Gastrocnemius medialis (tissue), 4 donors: ENCODE measurements at regions not wholly inside any gene's neighbourhood (a gene's known extent, or its start where the extent isn't known, plus 50 kb on each side); places are given as distances from the start of the nearest gene placed in this dataset.

ENCODE experiments used
- ATAC-seq, 2 donors: fragments of 150-250 bp; one replicate each; pipeline ENCODE4 v1.9.1; 2016
- DNase-seq, 2 donors: peaks; one replicate each; pipeline ENCODE4 v3.0.0-alpha.2; 2019
- H3K27ac ChIP-seq, 4 donors: fragments of 200-600 bp; sonication (generic); 1 replicate in 1 of 4; 2 replicates in 3 of 4; pipeline ENCODE4 v1.5.1; 2016 to 2018; ENCODE audit warnings: mild to moderate bottlenecking in 2 of 4, moderate library complexity in 1 of 4
- H3K27me3 ChIP-seq, 3 donors: fragments of 200-600 bp; sonication (generic) in 2 of 3; 1 replicate in 1 of 3; 2 replicates in 2 of 3; pipeline versions ENCODE4 v1.5.1 to v1.6.0; 2016 to 2019; ENCODE audit warnings: mild to moderate bottlenecking in 1 of 3, moderate library complexity in 1 of 3
- H3K36me3 ChIP-seq, 2 donors: fragments of 200-600 bp; sonication (generic) in 1 of 2; one replicate each; pipeline ENCODE4 v1.5.1; 2017 to 2018
- H3K4me1 ChIP-seq, 2 donors: fragments of 200-600 bp; sonication (generic) in 1 of 2; one replicate each; pipeline ENCODE4 v1.5.1; 2016 to 2017; ENCODE audit warnings: mild to moderate bottlenecking in 2 of 2
- H3K4me3 ChIP-seq, 4 donors: fragments of 200-600 bp; sonication (generic) in 3 of 4; 1 replicate in 1 of 4; 2 replicates in 3 of 4; pipeline ENCODE4 v1.5.1; 2016 to 2019; ENCODE audit warnings: mild to moderate bottlenecking in 2 of 4
- H3K9me3 ChIP-seq, 3 donors: fragments of 200-600 bp; sonication (generic) in 2 of 3; 1 replicate in 1 of 3; 2 replicates in 2 of 3; pipeline ENCODE4 v1.5.1; 2016 to 2019
- POLR2A ChIP-seq, 2 donors: fragments of 450-650 bp; IDR thresholded peaks; one replicate each; pipeline ENCODE4 v1.6.1; 2017; ENCODE audit warnings: antibody characterized with exemption in 2 of 2, mild to moderate bottlenecking in 2 of 2, moderate library complexity in 2 of 2
- in situ Hi-C, 4 donors: fragments of 200-750 bp; cut with MboI; loops; one replicate each; pipeline versions ENCODE4 v1.15.0 to v1.8.0; 2017; ENCODE audit warnings: low sequenced_read_pairs in 4 of 4
- intact Hi-C: fragments of 100-400 bp; cut with DNase I; formaldehyde crosslinking; loops from one replicate; pipeline ENCODE4 v1.15.1; 2023; ENCODE audit warnings: low total_unique reads
- TF ChIP-seq, protein P1 (sequence below), 5 experiments: fragments of 450-650 bp in 3 of 5; fragments of 200-600 bp in 2 of 5; sonication (generic) in 2 of 5; IDR thresholded peaks in 4 of 5; conservative IDR thresholded peaks in 1 of 5; 1 replicate in 4 of 5; 2 replicates in 1 of 5; pipeline ENCODE4 v1.5.1; 2016 to 2019; ENCODE audit warnings: antibody characterized with exemption in 5 of 5, mild to moderate bottlenecking in 3 of 5, moderate library complexity in 3 of 5

DNA sequence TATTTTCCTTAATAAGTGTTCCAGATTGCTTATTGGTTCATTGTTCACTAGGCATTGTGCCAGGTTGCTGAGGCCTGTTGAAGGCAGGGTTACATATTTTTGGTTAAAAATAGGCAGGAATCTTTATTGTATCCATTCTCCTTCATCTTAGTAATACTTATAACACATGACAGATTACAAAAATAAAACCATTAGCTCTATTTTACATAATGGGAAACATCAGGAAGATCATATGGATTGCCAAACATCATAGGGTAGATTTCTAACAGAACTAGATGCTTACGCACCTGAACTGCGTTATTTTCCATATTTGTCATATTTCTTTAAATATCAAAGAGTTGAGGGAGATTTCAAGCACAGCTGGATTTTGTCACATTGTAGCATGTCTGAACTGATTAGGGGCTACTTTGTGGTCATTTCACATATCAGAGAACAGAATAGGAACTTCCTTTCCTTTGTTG, 462.9 kb upstream of the SGO1 start:
- intact Hi-C loops (no loop called here), in situ Hi-C loops (no loop called here)
- H3K4me3 ChIP-seq: no peak overlapping the region
- no peak for TF ChIP-seq POLR2A (IDR thresholded peaks at IDR 0.05)
- TF ChIP-seq, protein P1, sequence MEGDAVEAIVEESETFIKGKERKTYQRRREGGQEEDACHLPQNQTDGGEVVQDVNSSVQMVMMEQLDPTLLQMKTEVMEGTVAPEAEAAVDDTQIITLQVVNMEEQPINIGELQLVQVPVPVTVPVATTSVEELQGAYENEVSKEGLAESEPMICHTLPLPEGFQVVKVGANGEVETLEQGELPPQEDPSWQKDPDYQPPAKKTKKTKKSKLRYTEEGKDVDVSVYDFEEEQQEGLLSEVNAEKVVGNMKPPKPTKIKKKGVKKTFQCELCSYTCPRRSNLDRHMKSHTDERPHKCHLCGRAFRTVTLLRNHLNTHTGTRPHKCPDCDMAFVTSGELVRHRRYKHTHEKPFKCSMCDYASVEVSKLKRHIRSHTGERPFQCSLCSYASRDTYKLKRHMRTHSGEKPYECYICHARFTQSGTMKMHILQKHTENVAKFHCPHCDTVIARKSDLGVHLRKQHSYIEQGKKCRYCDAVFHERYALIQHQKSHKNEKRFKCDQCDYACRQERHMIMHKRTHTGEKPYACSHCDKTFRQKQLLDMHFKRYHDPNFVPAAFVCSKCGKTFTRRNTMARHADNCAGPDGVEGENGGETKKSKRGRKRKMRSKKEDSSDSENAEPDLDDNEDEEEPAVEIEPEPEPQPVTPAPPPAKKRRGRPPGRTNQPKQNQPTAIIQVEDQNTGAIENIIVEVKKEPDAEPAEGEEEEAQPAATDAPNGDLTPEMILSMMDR (IDR thresholded peaks at IDR 0.05 in 4 of 5, conservative IDR thresholded peaks at IDR 0.05 in 1 of 5): no peak
- no peak overlapping the region for H3K27ac ChIP-seq
- no peaks in the 10 kb centered on the region for H3K27me3 ChIP-seq
- DNase-seq (no peak), ATAC-seq (no peak)
- H3K9me3 ChIP-seq: no peaks in the 10 kb centered on the region
- no peaks in the 10 kb centered on the region for H3K36me3 ChIP-seq
- H3K4me1 ChIP-seq: peaks cover 10 to 17% of the 10 kb centered on the region in 2 donors

DNA sequence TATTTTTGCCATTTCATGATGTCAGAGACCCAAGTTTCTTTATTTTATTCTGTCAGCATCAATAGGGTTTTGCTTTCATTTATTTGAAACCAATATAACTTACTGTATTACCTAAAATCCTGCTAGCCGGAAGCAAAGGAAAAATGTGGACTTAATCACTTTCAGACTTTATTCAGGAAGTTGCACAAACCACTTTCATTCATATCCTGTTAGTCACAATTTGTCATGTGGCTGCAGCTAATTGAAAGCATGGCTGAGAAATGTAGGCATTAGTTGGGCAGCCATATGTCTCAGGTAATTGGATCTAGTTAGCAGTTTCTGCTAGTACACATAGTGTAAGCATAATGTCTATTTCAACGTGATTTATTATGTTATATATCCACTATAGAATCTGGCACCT, 462.3 kb upstream of the SGO1 start:
- in situ Hi-C loops: no loop called here
- ATAC-seq: no peak

DNA sequence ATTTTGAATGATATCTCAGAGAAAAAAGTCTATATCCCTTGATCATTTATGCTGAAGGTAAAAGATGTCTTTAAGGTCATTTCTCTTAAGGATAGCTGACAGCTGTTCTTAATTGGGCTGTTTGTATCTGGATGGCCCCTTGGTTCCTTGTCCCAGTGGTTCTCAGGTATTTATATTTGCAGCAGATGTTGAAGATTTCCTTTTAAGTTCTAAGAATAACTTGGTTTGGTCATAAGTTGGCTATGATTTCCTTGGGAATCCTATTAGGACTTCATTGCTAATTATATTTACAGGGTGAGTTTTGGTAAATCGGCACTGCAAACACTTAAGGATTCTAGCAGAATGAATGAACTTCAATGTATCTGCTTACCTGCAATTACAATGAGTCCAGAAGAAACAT, 460.4 kb upstream of the SGO1 start:
- in situ Hi-C loops: no loop called here
- H3K27ac ChIP-seq: no peak overlapping the region
- ATAC-seq: no peak
- H3K9me3 ChIP-seq: no peaks in the 10 kb centered on the region
- H3K4me1 ChIP-seq: peaks cover 6 to 17% of the 10 kb centered on the region in 2 donors
- no peak overlapping the region for H3K4me3 ChIP-seq
- TF ChIP-seq, protein P1 (IDR thresholded peaks at IDR 0.05 in 4 of 5, conservative IDR thresholded peaks at IDR 0.05 in 1 of 5): no peak
- no peak for TF ChIP-seq POLR2A (IDR thresholded peaks at IDR 0.05)
- no peak for DNase-seq
- H3K27me3 ChIP-seq: no peaks in the 10 kb centered on the region
- intact Hi-C loops: no loop called here
- H3K36me3 ChIP-seq: no peaks in the 10 kb centered on the region

More for the DNA sequence above, 462.3 kb upstream of the SGO1 start:
- DNase-seq: no peak
- intact Hi-C loops: no loop called here
- no peak overlapping the region for H3K27ac ChIP-seq
- peaks cover 10 to 17% of the 10 kb centered on the region in 2 donors for H3K4me1 ChIP-seq
- TF ChIP-seq, protein P1 (IDR thresholded peaks at IDR 0.05 in 4 of 5, conservative IDR thresholded peaks at IDR 0.05 in 1 of 5): no peak
- no peak for TF ChIP-seq POLR2A (IDR thresholded peaks at IDR 0.05)
- H3K4me3 ChIP-seq: no peak overlapping the region
- no peaks in the 10 kb centered on the region for H3K9me3 ChIP-seq
- H3K36me3 ChIP-seq: no peaks in the 10 kb centered on the region
- H3K27me3 ChIP-seq: no peaks in the 10 kb centered on the region

DNA sequence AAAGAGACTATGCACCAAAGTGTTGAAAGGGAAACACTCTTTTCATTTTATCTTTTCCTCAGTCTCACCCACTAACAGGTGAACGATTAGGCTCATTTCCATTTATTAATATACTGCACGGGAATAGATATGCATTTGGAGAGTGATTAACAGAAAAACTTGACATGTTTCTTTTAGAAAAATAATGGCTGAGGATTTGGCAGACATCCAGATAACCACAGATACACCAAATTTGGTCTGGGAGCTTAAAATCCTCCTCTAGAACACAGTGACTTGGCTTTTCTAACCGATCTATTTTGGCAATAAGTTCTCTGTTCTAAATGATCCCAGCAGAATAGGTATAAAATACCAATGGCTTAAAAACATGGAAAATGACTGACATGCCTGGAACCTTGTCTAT, 459.3 kb upstream of the SGO1 start:
- no peak for DNase-seq
- ATAC-seq: no peak
- H3K4me1 ChIP-seq: peaks cover 0 to 11% of the 10 kb centered on the region in 2 donors
- TF ChIP-seq, protein P1 (IDR thresholded peaks at IDR 0.05 in 4 of 5, conservative IDR thresholded peaks at IDR 0.05 in 1 of 5): no peak
- no peak for TF ChIP-seq POLR2A (IDR thresholded peaks at IDR 0.05)
- H3K9me3 ChIP-seq: no peaks in the 10 kb centered on the region
- in situ Hi-C loops: no loop called here
- no peaks in the 10 kb centered on the region for H3K36me3 ChIP-seq
- intact Hi-C loops: no loop called here
- no peak overlapping the region for H3K4me3 ChIP-seq
- H3K27me3 ChIP-seq: no peaks in the 10 kb centered on the region
- no peak overlapping the region for H3K27ac ChIP-seq

DNA sequence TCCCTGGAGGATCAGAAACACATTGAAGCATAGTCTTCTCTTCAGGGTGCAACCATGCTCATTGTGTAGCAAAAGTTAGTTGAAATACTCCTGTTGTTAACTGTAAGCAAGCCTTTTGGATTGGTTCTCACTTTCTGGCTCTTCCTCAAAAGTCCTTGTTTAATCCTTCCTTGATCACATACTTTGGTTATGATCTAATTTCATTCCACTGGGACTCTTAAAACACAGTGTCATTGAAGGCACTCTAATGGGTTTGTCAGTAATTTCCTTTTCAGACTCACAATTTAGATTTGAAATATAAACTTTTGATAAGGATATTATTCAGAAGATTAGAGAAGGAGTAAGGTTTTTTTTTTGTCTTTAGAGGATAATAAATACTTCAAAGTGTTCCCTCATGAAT, 451.7 kb upstream of the SGO1 start:
- TF ChIP-seq, protein P1 (IDR thresholded peaks at IDR 0.05 in 4 of 5, conservative IDR thresholded peaks at IDR 0.05 in 1 of 5): no peak
- no peak for TF ChIP-seq POLR2A (IDR thresholded peaks at IDR 0.05)
- Histone ChIP-seq H3K36me3 (no peaks in the 10 kb centered on the region), H3K4me1 (peaks cover 0 to 5% of the 10 kb centered on the region in 2 donors), H3K9me3 (no peaks in the 10 kb centered on the region), H3K27me3 (no peaks in the 10 kb centered on the region), H3K27ac (no peak overlapping the region), H3K4me3 (no peak overlapping the region)
- DNase-seq: no peak
- in situ Hi-C loops: no loop called here
- intact Hi-C loops: no loop called here
- no peak for ATAC-seq
